ENCODE measurements at regions not wholly inside any gene's neighbourhood (a gene's known extent, or its start where the extent isn't known, plus 50 kb on each side); places are given as distances from the start of the nearest gene placed in this dataset.

DNA sequence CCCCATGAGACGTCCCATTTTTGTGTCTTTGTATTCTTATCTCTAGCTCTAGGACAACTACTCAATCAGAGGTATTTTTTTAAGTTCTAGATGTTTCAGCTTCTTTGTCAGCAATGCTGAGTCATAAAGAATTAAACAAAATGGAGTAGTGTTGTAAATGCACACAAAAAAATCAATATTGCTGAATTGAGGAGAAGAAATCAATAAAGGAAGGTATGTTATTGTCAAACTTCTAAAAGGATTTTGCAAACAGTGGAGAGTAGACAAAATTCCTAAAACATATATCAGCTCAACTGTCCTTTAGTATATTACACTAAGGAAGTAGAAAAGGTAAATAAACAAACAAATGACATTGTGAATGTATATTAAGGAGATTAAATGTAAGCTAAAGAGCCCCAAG, 726.1 kb upstream of the NRXN1 start:
- no peak for TF ChIP-seq TAF1 (IDR thresholded peaks at IDR 0.05; ENCODE audit: borderline replicate concordance, insufficient read depth, low read length)
- no peak for TF ChIP-seq POLR2AphosphoS5 (IDR thresholded peaks at IDR 0.05; ENCODE audit: low read depth, low read length)
- no peak for TF ChIP-seq FOXP2 (optimal IDR thresholded peaks at IDR 0.05; ENCODE audit: borderline replicate concordance, extremely low read depth, extremely low read length, insufficient read depth)
- TF ChIP-seq, protein P1, sequence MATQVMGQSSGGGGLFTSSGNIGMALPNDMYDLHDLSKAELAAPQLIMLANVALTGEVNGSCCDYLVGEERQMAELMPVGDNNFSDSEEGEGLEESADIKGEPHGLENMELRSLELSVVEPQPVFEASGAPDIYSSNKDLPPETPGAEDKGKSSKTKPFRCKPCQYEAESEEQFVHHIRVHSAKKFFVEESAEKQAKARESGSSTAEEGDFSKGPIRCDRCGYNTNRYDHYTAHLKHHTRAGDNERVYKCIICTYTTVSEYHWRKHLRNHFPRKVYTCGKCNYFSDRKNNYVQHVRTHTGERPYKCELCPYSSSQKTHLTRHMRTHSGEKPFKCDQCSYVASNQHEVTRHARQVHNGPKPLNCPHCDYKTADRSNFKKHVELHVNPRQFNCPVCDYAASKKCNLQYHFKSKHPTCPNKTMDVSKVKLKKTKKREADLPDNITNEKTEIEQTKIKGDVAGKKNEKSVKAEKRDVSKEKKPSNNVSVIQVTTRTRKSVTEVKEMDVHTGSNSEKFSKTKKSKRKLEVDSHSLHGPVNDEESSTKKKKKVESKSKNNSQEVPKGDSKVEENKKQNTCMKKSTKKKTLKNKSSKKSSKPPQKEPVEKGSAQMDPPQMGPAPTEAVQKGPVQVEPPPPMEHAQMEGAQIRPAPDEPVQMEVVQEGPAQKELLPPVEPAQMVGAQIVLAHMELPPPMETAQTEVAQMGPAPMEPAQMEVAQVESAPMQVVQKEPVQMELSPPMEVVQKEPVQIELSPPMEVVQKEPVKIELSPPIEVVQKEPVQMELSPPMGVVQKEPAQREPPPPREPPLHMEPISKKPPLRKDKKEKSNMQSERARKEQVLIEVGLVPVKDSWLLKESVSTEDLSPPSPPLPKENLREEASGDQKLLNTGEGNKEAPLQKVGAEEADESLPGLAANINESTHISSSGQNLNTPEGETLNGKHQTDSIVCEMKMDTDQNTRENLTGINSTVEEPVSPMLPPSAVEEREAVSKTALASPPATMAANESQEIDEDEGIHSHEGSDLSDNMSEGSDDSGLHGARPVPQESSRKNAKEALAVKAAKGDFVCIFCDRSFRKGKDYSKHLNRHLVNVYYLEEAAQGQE (IDR thresholded peaks at IDR 0.05; ENCODE audit: insufficient read depth in 1 of 2, low read depth in 2 of 2, low read length in 2 of 2) = no peak

Data from PFSK-1 (cell line).